IMR-90 (cell line): ENCODE measurements at regions not wholly inside any gene's neighbourhood (a gene's known extent, or its start where the extent isn't known, plus 50 kb on each side); places are given as distances from the start of the nearest gene placed in this dataset.

Experiments used
- ATAC-seq: fragments of 200-7000 bp; cut with Tn5 transposase; 2 replicates; pipeline ENCODE4 v1.9.1; 2020; ENCODE audit warnings: low read depth, mild to moderate bottlenecking, moderate library complexity
- BruUV-seq: library from RNA; stranded (reverse); fragments of 400-500 nt; replicated peaks from 2 replicates; lab custom pipeline; 2021; lab: Mats Ljungman, UMichigan
- CTCF ChIA-PET: fragments of 300-600 bp; formaldehyde crosslinking; extraction: SDS; loops from one replicate; lab custom pipeline; 2021; ENCODE audit warnings: antibody characterized with exemption; lab: Yijun Ruan, JAX
- POLR2A ChIA-PET: fragments of 300-600 bp; sonication (Branson Sonifier 250); formaldehyde crosslinking; loops from one replicate; lab custom pipeline; 2022; ENCODE audit warnings: antibody characterized with exemption; ENCODE audit not compliant: unreplicated experiment; lab: Charles Lee
- DNase-seq: peaks from one replicate; pipeline ENCODE4 v3.0.0; 2013
- H2AFZ ChIP-seq: replicated peaks from 2 replicates; pipeline ENCODE3; 2013; ENCODE audit warnings: low read length, mild to moderate bottlenecking; ENCODE audit not compliant: poor library complexity
- H2AK5ac ChIP-seq: 2 replicates; pipeline ENCODE4 v1.6.1; 2013; ENCODE audit warnings: low read depth, low read length, inconsistent platforms
- H2AK9ac ChIP-seq: replicated peaks from 2 replicates; pipeline ENCODE3; 2013; ENCODE audit warnings: mild to moderate bottlenecking, low read depth, low read length, moderate library complexity; ENCODE audit not compliant: poor library complexity
- H2BK120ac ChIP-seq: 2 replicates; pipeline ENCODE4 v1.6.1; 2013; ENCODE audit warnings: low read depth, low read length, inconsistent platforms
- H2BK15ac ChIP-seq: 3 replicates; pipeline ENCODE4 v1.6.1; 2013; ENCODE audit warnings: low read depth, low read length, inconsistent platforms
- H2BK20ac ChIP-seq: 2 replicates; pipeline ENCODE4 v1.6.1; 2013; ENCODE audit warnings: low read depth, mild to moderate bottlenecking, inconsistent platforms, low read length, moderate library complexity
- H2BK5ac ChIP-seq: 2 replicates; pipeline ENCODE4 v1.6.1; 2013; ENCODE audit warnings: mild to moderate bottlenecking, low read depth, low read length, inconsistent platforms; ENCODE audit not compliant: poor library complexity, severe bottlenecking
- H3K14ac ChIP-seq: replicated peaks from 2 replicates; pipeline ENCODE4 v1.6.1; 2013; ENCODE audit warnings: low read depth, low read length, inconsistent platforms
- H3K18ac ChIP-seq: 2 replicates; pipeline ENCODE4 v1.6.1; 2013; ENCODE audit warnings: low read depth, low read length, control low read depth
- H3K23ac ChIP-seq: 2 replicates; pipeline ENCODE4 v1.6.1; 2013; ENCODE audit warnings: low read depth, low read length, inconsistent platforms
- H3K27ac ChIP-seq: 2 replicates; pipeline ENCODE4 v1.5.1; 2013; ENCODE audit warnings: mild to moderate bottlenecking, control low read depth, low read length; ENCODE audit not compliant: insufficient read depth
- H3K27me3 ChIP-seq: 2 replicates; pipeline ENCODE4 v1.6.1; 2013; ENCODE audit warnings: low read length; ENCODE audit not compliant: control insufficient read depth, insufficient read depth
- H3K36me3 ChIP-seq: 2 replicates; pipeline ENCODE4 v1.6.1; 2013; ENCODE audit warnings: low read length, mixed read lengths; ENCODE audit not compliant: control insufficient read depth, insufficient read depth
- H3K4ac ChIP-seq: 2 replicates; pipeline ENCODE4 v1.6.1; 2013; ENCODE audit warnings: low read depth, low read length, inconsistent platforms
- H3K4me1 ChIP-seq: 2 replicates; pipeline ENCODE4 v1.6.1; 2013; ENCODE audit warnings: low read length, mixed read lengths; ENCODE audit not compliant: control insufficient read depth, insufficient read depth
- H3K4me2 ChIP-seq: 2 replicates; pipeline ENCODE4 v1.6.1; 2013; ENCODE audit warnings: low read depth, mild to moderate bottlenecking, control low read depth, low read length, moderate library complexity
- H3K4me3 ChIP-seq: 2 replicates; pipeline ENCODE4 v1.5.1; 2013; ENCODE audit warnings: low read depth, mild to moderate bottlenecking, control low read depth, low read length, moderate library complexity; ENCODE audit not compliant: insufficient read depth
- H3K56ac ChIP-seq: 2 replicates; pipeline ENCODE4 v1.6.1; 2013; ENCODE audit warnings: low read length, inconsistent platforms; ENCODE audit not compliant: insufficient read depth; ENCODE audit errors: extremely low read depth
- H3K79me1 ChIP-seq, 2 experiments: 2 replicates each; pipeline ENCODE4 v1.6.1; 2013; ENCODE audit warnings: low read length in 2 of 2, inconsistent platforms in 1 of 2, low read depth in 1 of 2
- H3K9ac ChIP-seq: 2 replicates; pipeline ENCODE4 v1.6.1; 2013; ENCODE audit warnings: low read depth, low read length, control low read depth
- H3K9me1 ChIP-seq: 2 replicates; pipeline ENCODE4 v1.6.1; 2013; ENCODE audit warnings: low read length, inconsistent platforms; ENCODE audit not compliant: insufficient read depth
- H3K9me3 ChIP-seq: 2 replicates; pipeline ENCODE4 v1.6.1; 2013; ENCODE audit warnings: low read length; ENCODE audit not compliant: control insufficient read depth, insufficient read depth
- H4K20me1 ChIP-seq: 2 replicates; pipeline ENCODE4 v1.6.1; 2013; ENCODE audit warnings: low read length, inconsistent platforms; ENCODE audit not compliant: insufficient read depth
- H4K5ac ChIP-seq: 2 replicates; pipeline ENCODE4 v1.6.1; 2013; ENCODE audit warnings: mild to moderate bottlenecking, low read depth, low read length, control low read depth
- H4K8ac ChIP-seq, 2 experiments: 2 replicates each; pipeline ENCODE4 v1.6.1; 2013; ENCODE audit warnings: low read depth in 2 of 2, low read length in 2 of 2, control low read depth in 1 of 2, inconsistent platforms in 1 of 2
- H4K91ac ChIP-seq: 2 replicates; pipeline ENCODE4 v1.6.1; 2013; ENCODE audit warnings: low read depth, low read length, inconsistent platforms; ENCODE audit not compliant: insufficient read depth
- BHLHE40 ChIP-seq: fragments of 150-350 bp; IDR thresholded peaks from 2 replicates; pipeline ENCODE4 v1.6.1; 2016; ENCODE audit warnings: mild to moderate bottlenecking, low read depth, low read length
- CEBPB ChIP-seq: IDR thresholded peaks from 2 replicates; pipeline ENCODE4 v1.6.1; 2012; ENCODE audit warnings: low read depth, low read length, improper control_type of control experiment
- CHD1 ChIP-seq: IDR thresholded peaks from 2 replicates; pipeline ENCODE4 v1.6.1; 2012; ENCODE audit warnings: low read depth, low read length, improper control_type of control experiment
- FOS ChIP-seq: fragments of 150-350 bp; IDR thresholded peaks from 2 replicates; pipeline ENCODE4 v1.6.1; 2016; ENCODE audit warnings: low read depth, low read length
- MAFK ChIP-seq: IDR thresholded peaks from 2 replicates; pipeline ENCODE4 v1.6.1; 2012; ENCODE audit warnings: low read depth, low read length, improper control_type of control experiment
- MAZ ChIP-seq: IDR thresholded peaks from 2 replicates; pipeline ENCODE4 v1.6.1; 2012; ENCODE audit warnings: low read depth, mild to moderate bottlenecking, low read length, improper control_type of control experiment, moderate library complexity, borderline replicate concordance
- MXI1 ChIP-seq: IDR thresholded peaks from 2 replicates; pipeline ENCODE4 v1.6.1; 2012; ENCODE audit warnings: low read depth, mild to moderate bottlenecking, low read length, moderate library complexity, borderline replicate concordance
- NFE2L2 ChIP-seq: fragments of 150-350 bp; IDR thresholded peaks from 2 replicates; pipeline ENCODE4 v1.6.1; 2016; ENCODE audit warnings: low read depth, mild to moderate bottlenecking, low read length
- POLR2A ChIP-seq: IDR thresholded peaks from 2 replicates; pipeline ENCODE4 v1.6.1; 2012; ENCODE audit warnings: mild to moderate bottlenecking, low read depth, low read length
- RAD21 ChIP-seq: IDR thresholded peaks from 2 replicates; pipeline ENCODE4 v1.6.1; 2012; ENCODE audit warnings: low read length, improper control_type of control experiment
- RCOR1 ChIP-seq: IDR thresholded peaks from 2 replicates; pipeline ENCODE4 v1.6.1; 2012; ENCODE audit warnings: mild to moderate bottlenecking, low read length, improper control_type of control experiment; ENCODE audit not compliant: insufficient replicate concordance
- RFX5 ChIP-seq: IDR thresholded peaks from 2 replicates; pipeline ENCODE4 v1.8.0; 2012; ENCODE audit warnings: low read depth, mild to moderate bottlenecking, low read length, moderate library complexity
- SMC3 ChIP-seq: fragments of 150-350 bp; IDR thresholded peaks from 2 replicates; pipeline ENCODE4 v1.6.1; 2016; ENCODE audit warnings: low read depth, mild to moderate bottlenecking, antibody characterized with exemption, low read length, moderate library complexity
- WGBS, 2 experiments: methylation state at CpG; one replicate each; pipeline versions ENCODE4 v1.1.5 to v1.1.7; 2013; ENCODE audit warnings: missing lambda C conversion rate in 2 of 2; ENCODE audit not compliant: insufficient read length in 1 of 2; ENCODE audit errors: extremely low coverage in 2 of 2; 5-methylcytosine and 5-hydroxymethylcytosine counted together
- dilution Hi-C: fragments of 300-500 bp; cut with HindIII; formaldehyde crosslinking; loops from one replicate; pipeline ENCODE4 v1.14.3; 2018; ENCODE audit warnings: low sequenced_read_pairs; ENCODE audit not compliant: unreplicated experiment
- in situ Hi-C: fragments of 300-500 bp; cut with MboI; formaldehyde crosslinking; loops from 3 replicates; pipeline ENCODE4 v1.14.3; 2019; ENCODE audit warnings: low sequenced_read_pairs, inconsistent platforms, mixed read lengths
- intact Hi-C: fragments of 100-400 bp; cut with micrococcal nuclease; formaldehyde crosslinking; loops from 2 replicates; pipeline ENCODE4 v1.10.0; 2022
- TF ChIP-seq, protein P1 (sequence below): fragments of 150-350 bp; IDR thresholded peaks from 2 replicates; pipeline ENCODE4 v1.6.1; 2016; ENCODE audit warnings: low read depth, mild to moderate bottlenecking, low read length, moderate library complexity, borderline replicate concordance
- TF ChIP-seq, protein P2 (sequence below): conservative IDR thresholded peaks from 2 replicates; pipeline ENCODE4 v1.5.1; 2012; ENCODE audit warnings: mild to moderate bottlenecking, low read depth, low read length, improper control_type of control experiment
- TF ChIP-seq, protein P3 (sequence below): fragments of 150-350 bp; IDR thresholded peaks from 2 replicates; pipeline ENCODE4 v1.6.1; 2017; ENCODE audit warnings: mild to moderate bottlenecking, antibody characterized with exemption, low read length, low read depth

DNA sequence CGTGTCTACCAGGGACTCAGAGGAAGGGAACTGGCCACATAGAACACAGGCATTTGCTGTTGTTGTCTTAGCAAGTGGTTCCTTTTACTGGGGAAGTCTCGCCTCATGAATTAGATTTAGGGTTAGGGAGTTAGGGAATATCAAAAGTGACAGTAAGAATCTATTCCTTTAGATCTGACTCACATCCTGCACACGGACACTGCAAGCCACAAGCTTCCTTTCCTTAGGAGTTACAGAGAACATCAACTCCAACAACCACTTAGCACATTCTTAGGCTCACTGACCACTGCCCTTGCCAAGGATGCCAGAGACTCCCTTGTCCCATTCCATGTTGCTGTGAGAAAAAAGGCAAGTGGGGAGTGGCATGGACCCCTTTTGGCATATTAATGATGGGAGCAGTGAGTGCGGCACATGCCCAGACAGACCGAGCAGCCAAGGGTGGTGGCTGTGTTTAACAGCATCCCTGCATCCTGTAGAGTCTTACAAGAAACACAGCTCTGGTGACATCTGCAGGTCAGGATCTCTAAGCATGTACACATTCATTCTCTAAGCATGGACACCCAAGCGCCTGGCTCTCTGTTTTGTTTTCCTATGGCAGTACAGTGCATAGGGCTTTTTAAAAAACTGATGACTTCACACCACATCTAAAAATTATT, 745.6 kb upstream of the RAB6C start:
- Histone ChIP-seq H4K91ac (no peak overlapping the region), H3K4me2 (no peak overlapping the region), H2BK5ac (no peak overlapping the region), H4K5ac (no peak overlapping the region), H2AFZ (no peak overlapping the region), H3K9me3 (peaks cover 8% of the 10 kb centered on the region), H3K27ac (no peak overlapping the region), H2AK5ac (no peak overlapping the region), H3K9me1 (no peaks in the 10 kb centered on the region), H2BK15ac (no peak overlapping the region), H3K14ac (no peak overlapping the region), H2BK120ac (no peak overlapping the region), H4K8ac (no peak overlapping the region), H3K4ac (no peak overlapping the region), H3K4me1 (no peaks in the 10 kb centered on the region), H3K4me3 (no peak overlapping the region), H2BK20ac (no peak overlapping the region), H3K27me3 (no peaks in the 10 kb centered on the region), H3K9ac (no peak overlapping the region), H4K20me1 (no peaks in the 10 kb centered on the region), H3K18ac (no peak overlapping the region), H3K23ac (no peak overlapping the region), H3K36me3 (no peaks in the 10 kb centered on the region), H2AK9ac (no peak overlapping the region), H3K56ac (no peak overlapping the region), H3K79me1 (no peaks in the 10 kb centered on the region)
- 17% methylated on average over 1 of the region's 6 CpGs; no CpG with 5 or more reads in 1 of the 2 experiments for WGBS, 2 experiments
- BruUV-seq = no TSS peak
- intact Hi-C loops (no loop called here), dilution Hi-C loops (no loop called here), in situ Hi-C loops (no loop called here)
- POLR2A ChIA-PET = no interaction called here
- CTCF ChIA-PET = no interaction called here
- DNase-seq (no peak), ATAC-seq (no peak)
- no peak for TF ChIP-seq CEBPB
- TF ChIP-seq BHLHE40 = no peak
- no peak for TF ChIP-seq MAZ
- no peak for TF ChIP-seq CHD1
- no peak for TF ChIP-seq RFX5
- TF ChIP-seq MXI1 = no peak
- TF ChIP-seq, protein P1, sequence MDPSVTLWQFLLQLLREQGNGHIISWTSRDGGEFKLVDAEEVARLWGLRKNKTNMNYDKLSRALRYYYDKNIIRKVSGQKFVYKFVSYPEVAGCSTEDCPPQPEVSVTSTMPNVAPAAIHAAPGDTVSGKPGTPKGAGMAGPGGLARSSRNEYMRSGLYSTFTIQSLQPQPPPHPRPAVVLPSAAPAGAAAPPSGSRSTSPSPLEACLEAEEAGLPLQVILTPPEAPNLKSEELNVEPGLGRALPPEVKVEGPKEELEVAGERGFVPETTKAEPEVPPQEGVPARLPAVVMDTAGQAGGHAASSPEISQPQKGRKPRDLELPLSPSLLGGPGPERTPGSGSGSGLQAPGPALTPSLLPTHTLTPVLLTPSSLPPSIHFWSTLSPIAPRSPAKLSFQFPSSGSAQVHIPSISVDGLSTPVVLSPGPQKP = no peak
- TF ChIP-seq, protein P2, sequence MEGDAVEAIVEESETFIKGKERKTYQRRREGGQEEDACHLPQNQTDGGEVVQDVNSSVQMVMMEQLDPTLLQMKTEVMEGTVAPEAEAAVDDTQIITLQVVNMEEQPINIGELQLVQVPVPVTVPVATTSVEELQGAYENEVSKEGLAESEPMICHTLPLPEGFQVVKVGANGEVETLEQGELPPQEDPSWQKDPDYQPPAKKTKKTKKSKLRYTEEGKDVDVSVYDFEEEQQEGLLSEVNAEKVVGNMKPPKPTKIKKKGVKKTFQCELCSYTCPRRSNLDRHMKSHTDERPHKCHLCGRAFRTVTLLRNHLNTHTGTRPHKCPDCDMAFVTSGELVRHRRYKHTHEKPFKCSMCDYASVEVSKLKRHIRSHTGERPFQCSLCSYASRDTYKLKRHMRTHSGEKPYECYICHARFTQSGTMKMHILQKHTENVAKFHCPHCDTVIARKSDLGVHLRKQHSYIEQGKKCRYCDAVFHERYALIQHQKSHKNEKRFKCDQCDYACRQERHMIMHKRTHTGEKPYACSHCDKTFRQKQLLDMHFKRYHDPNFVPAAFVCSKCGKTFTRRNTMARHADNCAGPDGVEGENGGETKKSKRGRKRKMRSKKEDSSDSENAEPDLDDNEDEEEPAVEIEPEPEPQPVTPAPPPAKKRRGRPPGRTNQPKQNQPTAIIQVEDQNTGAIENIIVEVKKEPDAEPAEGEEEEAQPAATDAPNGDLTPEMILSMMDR = no peak
- no peak for TF ChIP-seq MAFK
- TF ChIP-seq NFE2L2 = no peak
- TF ChIP-seq RCOR1 = no peak
- TF ChIP-seq, protein P3, sequence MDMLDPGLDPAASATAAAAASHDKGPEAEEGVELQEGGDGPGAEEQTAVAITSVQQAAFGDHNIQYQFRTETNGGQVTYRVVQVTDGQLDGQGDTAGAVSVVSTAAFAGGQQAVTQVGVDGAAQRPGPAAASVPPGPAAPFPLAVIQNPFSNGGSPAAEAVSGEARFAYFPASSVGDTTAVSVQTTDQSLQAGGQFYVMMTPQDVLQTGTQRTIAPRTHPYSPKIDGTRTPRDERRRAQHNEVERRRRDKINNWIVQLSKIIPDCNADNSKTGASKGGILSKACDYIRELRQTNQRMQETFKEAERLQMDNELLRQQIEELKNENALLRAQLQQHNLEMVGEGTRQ = no peak
- no peak for TF ChIP-seq SMC3
- TF ChIP-seq POLR2A = no peak
- no peak for TF ChIP-seq FOS
- no peak for TF ChIP-seq RAD21
